HUES6 (cell line): ENCODE measurements at regions not wholly inside any gene's neighbourhood (a gene's known extent, or its start where the extent isn't known, plus 50 kb on each side); places are given as distances from the start of the nearest gene placed in this dataset.
"Not testable (repeated sequence)": the region's sequence is repeated elsewhere in the genome, so short reads cannot be mapped to it uniquely, and the experiment has no call there.

ENCODE experiments used
- H3K27ac ChIP-seq: 2 replicates; pipeline ENCODE4 v1.7.0; 2013; ENCODE audit warnings: low read depth, mild to moderate bottlenecking, low read length, inconsistent platforms
- H3K27me3 ChIP-seq: 2 replicates; pipeline ENCODE4 v1.6.1; 2013; ENCODE audit warnings: low read length; ENCODE audit not compliant: control insufficient read depth, insufficient read depth
- H3K36me3 ChIP-seq: 2 replicates; pipeline ENCODE4 v1.6.1; 2013; ENCODE audit warnings: low read length; ENCODE audit not compliant: control insufficient read depth, insufficient read depth
- H3K4me1 ChIP-seq: 2 replicates; pipeline ENCODE4 v1.6.1; 2013; ENCODE audit warnings: low read length; ENCODE audit not compliant: control insufficient read depth, insufficient read depth
- H3K4me3 ChIP-seq: 2 replicates; pipeline ENCODE4 v1.5.1; 2013; ENCODE audit warnings: low read depth, low read length
- H3K9ac ChIP-seq: one replicate; pipeline ENCODE4 v1.6.1; 2013; ENCODE audit warnings: mild to moderate bottlenecking, low read length
- H3K9me3 ChIP-seq: 2 replicates; pipeline ENCODE4 v1.6.1; 2013; ENCODE audit warnings: low read depth, low read length; ENCODE audit not compliant: control insufficient read depth, insufficient read depth

GRCh38 chr6:120432840-120433239, 901.4 kb downstream of the TBC1D32 start:
- H3K27ac ChIP-seq, H3K27me3 ChIP-seq, H3K36me3 ChIP-seq, H3K9me3 ChIP-seq, H3K9ac ChIP-seq, H3K4me3 ChIP-seq, H3K4me1 ChIP-seq: not testable (repeated sequence)

- H3K9ac ChIP-seq: no peak overlapping the region
- no peaks in the 10 kb centered on the region for H3K9me3 ChIP-seq
- no peaks in the 10 kb centered on the region for H3K27me3 ChIP-seq
- H3K36me3 ChIP-seq: no peaks in the 10 kb centered on the region
- H3K4me3 ChIP-seq: no peak overlapping the region
- no peak overlapping the region for H3K27ac ChIP-seq
- H3K4me1 ChIP-seq: no peaks in the 10 kb centered on the region
Measured at GRCh38 chr6:120431841-120432240, 902.4 kb downstream of the TBC1D32 start.

GRCh38 chr6:120411394-120411793, 922.9 kb downstream of the TBC1D32 start:
- H3K9me3 ChIP-seq: no peaks in the 10 kb centered on the region
- no peaks in the 10 kb centered on the region for H3K27me3 ChIP-seq
- no peak overlapping the region for H3K4me3 ChIP-seq
- no peak overlapping the region for H3K27ac ChIP-seq
- H3K9ac ChIP-seq: no peak overlapping the region
- H3K36me3 ChIP-seq: no peaks in the 10 kb centered on the region
- no peaks in the 10 kb centered on the region; the same call in 1 of the 2 replicates for H3K4me1 ChIP-seq

GRCh38 chr6:120410586-120410985, 923.7 kb downstream of the TBC1D32 start:
- Histone ChIP-seq H3K27me3 (no peaks in the 10 kb centered on the region), H3K9me3 (no peaks in the 10 kb centered on the region), H3K36me3 (no peaks in the 10 kb centered on the region)

GRCh38 chr6:120407696-120408095, 926.6 kb downstream of the TBC1D32 start:
- H3K27ac ChIP-seq: no peak overlapping the region
- H3K4me1 ChIP-seq: no peaks in the 10 kb centered on the region
- no peaks in the 10 kb centered on the region for H3K9me3 ChIP-seq
- no peaks in the 10 kb centered on the region for H3K27me3 ChIP-seq
- no peaks in the 10 kb centered on the region for H3K36me3 ChIP-seq
- no peak overlapping the region for H3K4me3 ChIP-seq
- H3K9ac ChIP-seq: no peak overlapping the region

More at GRCh38 chr6:120410586-120410985, 923.7 kb downstream of the TBC1D32 start:
- Histone ChIP-seq H3K4me1 (no peaks in the 10 kb centered on the region; the same call in 1 of the 2 replicates), H3K4me3 (no peak overlapping the region), H3K9ac (no peak overlapping the region), H3K27ac (no peak overlapping the region)

- no peaks in the 10 kb centered on the region for H3K4me1 ChIP-seq
- no peaks in the 10 kb centered on the region for H3K36me3 ChIP-seq
- H3K27ac ChIP-seq: no peak overlapping the region
- no peak overlapping the region for H3K4me3 ChIP-seq
- H3K9ac ChIP-seq: no peak overlapping the region
- no peaks in the 10 kb centered on the region for H3K9me3 ChIP-seq
- H3K27me3 ChIP-seq: no peaks in the 10 kb centered on the region
Measured at GRCh38 chr6:120405947-120406346, 928.3 kb downstream of the TBC1D32 start.

GRCh38 chr6:120395784-120396183, 938.5 kb downstream of the TBC1D32 start:
- Histone ChIP-seq H3K9me3 (no peaks in the 10 kb centered on the region), H3K4me1 (no peaks in the 10 kb centered on the region), H3K9ac (no peak overlapping the region), H3K27ac (no peak overlapping the region), H3K36me3 (no peaks in the 10 kb centered on the region), H3K4me3 (no peak overlapping the region), H3K27me3 (no peaks in the 10 kb centered on the region)

GRCh38 chr6:120395330-120395729, 939.0 kb downstream of the TBC1D32 start:
- H3K9me3 ChIP-seq: no peaks in the 10 kb centered on the region
- no peaks in the 10 kb centered on the region for H3K4me1 ChIP-seq
- H3K27me3 ChIP-seq: no peaks in the 10 kb centered on the region
- H3K27ac ChIP-seq: no peak overlapping the region
- no peak overlapping the region for H3K4me3 ChIP-seq
- H3K9ac ChIP-seq: no peak overlapping the region
- H3K36me3 ChIP-seq: no peaks in the 10 kb centered on the region

- Histone ChIP-seq H3K9ac (no peak overlapping the region), H3K27me3 (no peaks in the 10 kb centered on the region), H3K9me3 (no peaks in the 10 kb centered on the region), H3K4me1 (no peaks in the 10 kb centered on the region), H3K27ac (no peak overlapping the region), H3K4me3 (no peak overlapping the region), H3K36me3 (no peaks in the 10 kb centered on the region)
Measured at GRCh38 chr6:120392941-120393340, 941.3 kb downstream of the TBC1D32 start.

GRCh38 chr6:120384671-120385070, 949.6 kb downstream of the TBC1D32 start:
- Histone ChIP-seq H3K36me3 (no peaks in the 10 kb centered on the region), H3K27me3 (no peaks in the 10 kb centered on the region), H3K9ac (no peak overlapping the region), H3K4me1 (no peaks in the 10 kb centered on the region), H3K9me3 (no peaks in the 10 kb centered on the region), H3K27ac (no peak overlapping the region), H3K4me3 (no peak overlapping the region)

GRCh38 chr6:120383681-120384080, 950.6 kb downstream of the TBC1D32 start:
- no peaks in the 10 kb centered on the region for H3K36me3 ChIP-seq
- H3K27me3 ChIP-seq: no peaks in the 10 kb centered on the region
- no peak overlapping the region for H3K4me3 ChIP-seq
- no peaks in the 10 kb centered on the region for H3K9me3 ChIP-seq
- H3K27ac ChIP-seq: no peak overlapping the region
- H3K9ac ChIP-seq: no peak overlapping the region
- H3K4me1 ChIP-seq: no peaks in the 10 kb centered on the region
